ENCODE measurements at regions not wholly inside any gene's neighbourhood (a gene's known extent, or its start where the extent isn't known, plus 50 kb on each side); places are given as distances from the start of the nearest gene placed in this dataset.

DNA sequence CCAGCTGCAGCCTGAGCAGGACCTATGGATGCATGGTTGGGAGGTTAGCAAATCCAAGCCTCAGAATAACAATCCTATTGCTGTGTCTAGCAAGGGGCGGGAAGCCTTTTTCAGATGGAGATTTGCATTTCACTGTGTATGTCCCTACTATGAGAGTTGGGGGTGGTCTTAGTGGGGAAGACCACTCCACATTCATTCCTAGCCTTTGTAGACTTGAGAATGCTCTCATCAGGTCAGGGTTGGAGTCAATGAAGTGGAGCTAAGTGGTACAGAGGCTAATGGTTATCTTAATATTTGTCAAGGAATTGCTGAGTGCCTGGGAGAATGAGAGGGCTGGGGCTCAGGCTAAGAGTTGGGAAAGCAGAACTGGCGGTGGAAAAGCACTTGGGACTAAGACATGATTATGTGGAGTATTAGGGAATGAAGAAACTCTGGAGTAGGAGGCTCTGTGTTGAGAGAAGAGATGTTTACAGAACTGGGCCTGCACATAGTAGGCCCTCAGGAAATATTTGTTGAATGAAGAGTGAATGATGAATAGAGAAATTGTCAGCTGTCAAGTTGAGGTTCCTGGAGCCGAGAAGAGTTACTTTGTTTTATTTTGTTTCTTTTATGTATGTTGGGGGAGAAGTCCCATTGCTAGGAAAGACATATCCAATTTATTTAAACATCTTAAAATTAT is 175.5 kb upstream of the SPRY4 start:
- intact Hi-C loops (cut with DNase I), result no loop called here
- Histone ChIP-seq H3K36me3 (ENCODE audit: insufficient read depth in 1 of 2, low read depth in 1 of 2) (no peaks in the 10 kb centered on the region), H3K4me1 (no peaks in the 10 kb centered on the region), H3K27me3 (ENCODE audit: insufficient read depth in 3 of 3, low read length in 2 of 3) (no peaks in the 10 kb centered on the region), H3K27ac (no peak overlapping the region), H3K9me3 (no peaks in the 10 kb centered on the region), H3K4me3 (no peak overlapping the region)
- TF ChIP-seq, protein P1, sequence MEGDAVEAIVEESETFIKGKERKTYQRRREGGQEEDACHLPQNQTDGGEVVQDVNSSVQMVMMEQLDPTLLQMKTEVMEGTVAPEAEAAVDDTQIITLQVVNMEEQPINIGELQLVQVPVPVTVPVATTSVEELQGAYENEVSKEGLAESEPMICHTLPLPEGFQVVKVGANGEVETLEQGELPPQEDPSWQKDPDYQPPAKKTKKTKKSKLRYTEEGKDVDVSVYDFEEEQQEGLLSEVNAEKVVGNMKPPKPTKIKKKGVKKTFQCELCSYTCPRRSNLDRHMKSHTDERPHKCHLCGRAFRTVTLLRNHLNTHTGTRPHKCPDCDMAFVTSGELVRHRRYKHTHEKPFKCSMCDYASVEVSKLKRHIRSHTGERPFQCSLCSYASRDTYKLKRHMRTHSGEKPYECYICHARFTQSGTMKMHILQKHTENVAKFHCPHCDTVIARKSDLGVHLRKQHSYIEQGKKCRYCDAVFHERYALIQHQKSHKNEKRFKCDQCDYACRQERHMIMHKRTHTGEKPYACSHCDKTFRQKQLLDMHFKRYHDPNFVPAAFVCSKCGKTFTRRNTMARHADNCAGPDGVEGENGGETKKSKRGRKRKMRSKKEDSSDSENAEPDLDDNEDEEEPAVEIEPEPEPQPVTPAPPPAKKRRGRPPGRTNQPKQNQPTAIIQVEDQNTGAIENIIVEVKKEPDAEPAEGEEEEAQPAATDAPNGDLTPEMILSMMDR (IDR thresholded peaks at IDR 0.05), result no peak
- WGBS, 3 donors, result 82 to 96% (median 94%) methylated on average over 3 of the region's 3 CpGs
- ATAC-seq (no peak), DNase-seq (no peak)

DNA sequence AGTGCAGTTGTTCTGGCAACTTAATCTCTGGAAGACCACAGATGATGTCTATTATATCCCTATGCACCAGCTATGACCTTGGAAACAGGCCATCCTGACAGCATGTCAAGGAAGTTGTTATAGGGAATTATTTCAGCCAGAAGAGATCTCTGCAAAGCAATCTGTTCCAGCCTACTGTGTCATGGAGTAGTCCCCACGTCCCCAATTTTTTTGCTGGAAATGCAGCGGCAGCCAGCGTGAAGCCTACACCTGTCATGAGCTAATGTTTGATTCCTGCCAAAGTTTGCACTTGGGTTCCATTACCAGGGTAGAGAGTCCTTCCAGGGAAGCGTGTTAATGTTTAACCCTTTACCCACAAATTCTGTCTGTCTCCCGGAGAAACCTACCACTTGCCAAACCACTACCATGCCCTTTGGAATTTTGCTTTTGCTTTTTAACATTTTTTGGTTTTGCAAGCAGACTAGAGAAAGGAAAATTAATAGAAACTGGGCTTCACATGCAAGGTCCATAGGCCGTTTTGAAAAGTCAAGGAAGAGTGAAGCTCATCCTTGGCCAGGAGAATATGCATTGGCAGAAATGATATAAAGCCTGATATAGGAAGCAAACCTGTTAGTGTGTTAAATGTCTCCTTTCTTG is 174.9 kb upstream of the SPRY4 start:
- no peaks in the 10 kb centered on the region for H3K36me3 ChIP-seq (ENCODE audit: insufficient read depth in 1 of 2, low read depth in 1 of 2)
- TF ChIP-seq, protein P1 (IDR thresholded peaks at IDR 0.05), result no peak
- 17 to 27% (median 21%) methylated on average over 6 of the region's 6 CpGs for WGBS, 3 donors
- no peak overlapping the region for H3K4me3 ChIP-seq
- no peaks in the 10 kb centered on the region for H3K9me3 ChIP-seq
- no peaks in the 10 kb centered on the region for H3K4me1 ChIP-seq
- no peak for ATAC-seq
- no peak for DNase-seq
- H3K27me3 ChIP-seq (ENCODE audit: insufficient read depth in 3 of 3, low read length in 2 of 3), result no peaks in the 10 kb centered on the region
- H3K27ac ChIP-seq, result no peak overlapping the region
- intact Hi-C loops (cut with DNase I), result loop anchor here in 1 of 2 donors (5.0 kb wide), 1 partner anchor 43 kb away; no protein-coding TSS in a partner anchor

DNA sequence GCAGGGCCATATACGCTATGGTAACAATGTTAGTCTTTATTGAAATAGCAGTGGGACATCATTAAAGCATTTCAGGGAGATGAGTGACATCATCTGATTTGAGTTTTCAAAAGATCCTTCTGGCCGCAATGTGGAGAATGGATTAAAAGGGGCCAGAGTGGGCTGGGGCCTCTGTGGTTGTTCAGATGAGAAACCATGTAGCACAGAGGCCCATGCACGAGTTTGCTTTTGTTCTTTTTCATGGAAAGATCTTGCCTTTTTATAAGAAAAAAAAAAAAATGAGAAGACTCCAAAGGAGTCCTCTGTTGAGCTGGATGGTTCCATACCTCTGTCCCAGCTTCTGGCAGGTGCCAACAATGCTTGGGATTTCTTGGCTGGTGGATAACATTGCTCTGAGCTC is 173.5 kb upstream of the SPRY4 start:
- TF ChIP-seq, protein P1 (IDR thresholded peaks at IDR 0.05), result no peak
- Histone ChIP-seq H3K36me3 (ENCODE audit: insufficient read depth in 1 of 2, low read depth in 1 of 2) (no peaks in the 10 kb centered on the region), H3K4me1 (no peaks in the 10 kb centered on the region), H3K9me3 (no peaks in the 10 kb centered on the region), H3K4me3 (no peak overlapping the region), H3K27me3 (ENCODE audit: insufficient read depth in 3 of 3, low read length in 2 of 3) (no peaks in the 10 kb centered on the region), H3K27ac (no peak overlapping the region)
- 79 to 85% (median 81%) methylated on average over 3 of the region's 3 CpGs for WGBS, 3 donors
- intact Hi-C loops (cut with DNase I), result loop anchor here in 1 of 2 donors (5.0 kb wide), 1 partner anchor 44 kb away; no protein-coding TSS in a partner anchor
- ATAC-seq, result no peak
- DNase-seq, result no peak

DNA sequence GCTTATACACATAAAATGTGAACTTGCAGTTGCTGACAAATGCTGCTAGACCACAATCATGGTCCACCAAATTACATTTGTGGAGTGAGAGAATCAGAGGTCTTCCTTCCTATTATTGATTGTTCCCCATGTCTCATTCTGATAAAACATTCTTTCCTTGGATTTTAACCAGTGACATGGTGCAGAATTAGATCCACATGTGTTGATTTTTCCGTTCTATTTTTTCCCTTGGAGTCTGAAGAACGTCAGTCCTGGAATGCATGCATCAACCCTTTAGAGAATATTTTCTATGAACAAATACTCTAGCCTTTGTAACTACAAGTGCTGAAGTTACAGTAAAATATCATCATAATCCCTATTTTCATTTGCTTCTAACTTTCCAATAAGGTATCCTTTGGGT is 170.7 kb upstream of the SPRY4 start:
- ATAC-seq (no peak), DNase-seq (no peak)
- H3K4me3 ChIP-seq, result no peak overlapping the region
- intact Hi-C loops (cut with DNase I), result loop anchor here in 1 of 2 donors (5.0 kb wide), 1 partner anchor 47 kb away; no protein-coding TSS in a partner anchor
- no peak overlapping the region for H3K27ac ChIP-seq
- no peaks in the 10 kb centered on the region for H3K36me3 ChIP-seq (ENCODE audit: insufficient read depth in 1 of 2, low read depth in 1 of 2)
- no peaks in the 10 kb centered on the region for H3K27me3 ChIP-seq (ENCODE audit: insufficient read depth in 3 of 3, low read length in 2 of 3)
- no peaks in the 10 kb centered on the region for H3K9me3 ChIP-seq
- peaks cover 6% of the 10 kb centered on the region for H3K4me1 ChIP-seq
- 27 to 50% (median 29%) methylated on average over 2 of the region's 2 CpGs for WGBS, 3 donors
- TF ChIP-seq, protein P1 (IDR thresholded peaks at IDR 0.05), result no peak

Data from psoas muscle (tissue), 7 donors.